ENCODE measurements at regions not wholly inside any gene's neighbourhood (a gene's known extent, or its start where the extent isn't known, plus 50 kb on each side); places are given as distances from the start of the nearest gene placed in this dataset.
"Not testable (repeated sequence)": the region's sequence is repeated elsewhere in the genome, so short reads cannot be mapped to it uniquely, and the experiment has no call there.

DNA sequence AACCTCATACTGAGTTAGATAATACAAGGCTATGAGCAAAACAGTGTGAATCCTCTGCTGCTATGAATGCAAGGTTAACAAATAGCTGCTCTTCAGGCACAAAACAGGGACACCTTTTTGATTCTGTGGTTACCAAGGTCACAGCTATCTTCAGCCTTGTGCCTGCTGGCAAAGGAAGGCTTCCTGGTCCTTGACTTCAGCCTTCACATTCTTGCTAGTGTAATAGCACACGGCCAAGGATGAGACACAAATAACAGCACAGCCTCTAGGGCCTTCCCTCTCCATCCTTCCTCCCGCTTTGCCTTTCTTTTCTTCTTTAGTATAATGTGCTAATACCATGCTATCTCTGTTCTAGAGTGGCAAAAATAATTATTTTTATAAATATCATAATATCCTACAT is 130.6 kb upstream of the CAV2 start:
- H3K4me3 ChIP-seq (ENCODE audit: low read depth, low read length): no peak overlapping the region
- H3K4me1 ChIP-seq (ENCODE audit: control insufficient read depth, insufficient read depth, low read length): no peaks in the 10 kb centered on the region
- POLR2A ChIA-PET: no interaction called here
- CTCF ChIA-PET: no interaction called here
- no peaks in the 10 kb centered on the region for H3K36me3 ChIP-seq (ENCODE audit: control insufficient read depth in 2 of 2, insufficient read depth in 1 of 2, low read length in 2 of 2)
- no peak overlapping the region for H3K27ac ChIP-seq (ENCODE audit: extremely low read depth, low read depth, low read length)
- TF ChIP-seq ZNF600 (tag by site-specific recombination; IDR thresholded peaks at IDR 0.05) (no peak), ZNF664 (tag by site-specific recombination; IDR thresholded peaks at IDR 0.05) (no peak), ZIC2 (tag by site-specific recombination; IDR thresholded peaks at IDR 0.05) (no peak), ZNF138 (tag by site-specific recombination; IDR thresholded peaks at IDR 0.05; ENCODE audit: borderline replicate concordance) (no peak), ZNF639 (tag by site-specific recombination; IDR thresholded peaks at IDR 0.05) (no peak), ZNF585B (tag by site-specific recombination; IDR thresholded peaks at IDR 0.05) (no peak), KLF1 (tag by site-specific recombination; IDR thresholded peaks at IDR 0.05) (no peak), KLF7 (tag by site-specific recombination; IDR thresholded peaks at IDR 0.05; ENCODE audit: borderline replicate concordance) (no peak), ZNF416 (tag by site-specific recombination; IDR thresholded peaks at IDR 0.05) (no peak), ZNF16 (tag by site-specific recombination; IDR thresholded peaks at IDR 0.05; ENCODE audit: low read depth) (no peak), SCRT2 (tag by site-specific recombination; IDR thresholded peaks at IDR 0.05) (no peak)
- TF ChIP-seq, protein P1, sequence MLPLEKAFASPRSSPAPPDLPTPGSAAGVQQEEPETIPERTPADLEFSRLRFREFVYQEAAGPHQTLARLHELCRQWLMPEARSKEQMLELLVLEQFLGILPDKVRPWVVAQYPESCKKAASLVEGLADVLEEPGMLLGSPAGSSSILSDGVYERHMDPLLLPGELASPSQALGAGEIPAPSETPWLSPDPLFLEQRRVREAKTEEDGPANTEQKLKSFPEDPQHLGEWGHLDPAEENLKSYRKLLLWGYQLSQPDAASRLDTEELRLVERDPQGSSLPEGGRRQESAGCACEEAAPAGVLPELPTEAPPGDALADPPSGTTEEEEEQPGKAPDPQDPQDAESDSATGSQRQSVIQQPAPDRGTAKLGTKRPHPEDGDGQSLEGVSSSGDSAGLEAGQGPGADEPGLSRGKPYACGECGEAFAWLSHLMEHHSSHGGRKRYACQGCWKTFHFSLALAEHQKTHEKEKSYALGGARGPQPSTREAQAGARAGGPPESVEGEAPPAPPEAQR (tag by site-specific recombination; IDR thresholded peaks at IDR 0.05): no peak
- H3K9me3 ChIP-seq (ENCODE audit: control insufficient read depth, insufficient read depth, low read depth, low read length): no peaks in the 10 kb centered on the region

DNA sequence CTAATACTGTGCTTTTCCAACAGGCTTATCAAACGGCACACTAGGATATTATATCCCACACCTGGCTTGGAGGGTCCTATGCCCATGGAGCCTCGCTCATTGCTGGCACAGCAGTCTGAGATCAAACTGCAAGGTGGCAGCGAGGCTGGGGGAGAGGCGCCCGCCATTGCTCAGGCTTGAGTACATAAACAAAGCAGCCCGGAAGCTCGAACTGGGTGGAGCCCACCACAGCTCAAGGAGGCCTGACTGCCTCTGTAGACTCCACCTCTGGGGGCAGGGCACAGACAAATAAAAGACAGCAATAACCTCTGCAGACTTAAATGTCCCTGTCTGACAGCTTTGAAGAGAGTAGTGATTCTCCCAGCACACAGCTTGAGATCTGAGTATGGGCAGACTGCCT is 128.0 kb upstream of the CAV2 start:
- POLR2A ChIA-PET; H3K4me3 ChIP-seq (ENCODE audit: low read depth, low read length); H3K27ac ChIP-seq (ENCODE audit: extremely low read depth, low read depth, low read length); H3K36me3 ChIP-seq (ENCODE audit: control insufficient read depth in 2 of 2, insufficient read depth in 1 of 2, low read length in 2 of 2); H3K4me1 ChIP-seq (ENCODE audit: control insufficient read depth, insufficient read depth, low read length); H3K9me3 ChIP-seq (ENCODE audit: control insufficient read depth, insufficient read depth, low read depth, low read length): not testable (repeated sequence)
- CTCF ChIA-PET: interaction anchor here (0.7 kb wide), 1 partner anchor 9 kb away, joined by 3 read pairs; no protein-coding TSS in a partner anchor

- H3K9me3 ChIP-seq (ENCODE audit: control insufficient read depth, insufficient read depth, low read depth, low read length); CTCF ChIA-PET; H3K36me3 ChIP-seq (ENCODE audit: control insufficient read depth in 2 of 2, insufficient read depth in 1 of 2, low read length in 2 of 2); H3K4me1 ChIP-seq (ENCODE audit: control insufficient read depth, insufficient read depth, low read length); H3K27ac ChIP-seq (ENCODE audit: extremely low read depth, low read depth, low read length); H3K4me3 ChIP-seq (ENCODE audit: low read depth, low read length); POLR2A ChIA-PET: not testable (repeated sequence)
Measured at GRCh38 chr7:116373229-116373628, 126.3 kb upstream of the CAV2 start.

DNA sequence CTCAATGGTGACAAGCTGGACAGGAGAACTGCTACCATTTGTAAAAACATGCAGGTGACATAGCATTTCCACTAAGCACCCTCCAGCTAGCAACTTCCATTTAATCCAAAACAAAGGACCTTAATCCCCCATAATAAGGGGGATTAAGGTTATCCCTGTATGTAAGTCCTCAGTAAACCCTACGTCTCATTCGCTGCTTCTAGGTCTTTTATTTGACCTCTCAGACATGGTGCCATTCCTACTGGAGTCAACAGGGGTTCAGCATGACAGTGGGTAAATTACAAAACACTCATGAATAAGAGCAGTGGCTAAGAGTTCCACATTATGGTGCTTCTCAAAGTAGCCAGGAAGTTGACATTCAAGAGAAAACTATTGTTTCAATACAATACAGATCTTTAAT is 121.8 kb upstream of the CAV2 start:
- Histone ChIP-seq H3K36me3 (ENCODE audit: control insufficient read depth in 2 of 2, insufficient read depth in 1 of 2, low read length in 2 of 2) (no peaks in the 10 kb centered on the region), H3K9me3 (ENCODE audit: control insufficient read depth, insufficient read depth, low read depth, low read length) (no peaks in the 10 kb centered on the region), H3K27ac (ENCODE audit: extremely low read depth, low read depth, low read length) (no peak overlapping the region), H3K4me3 (ENCODE audit: low read depth, low read length) (no peak overlapping the region), H3K4me1 (ENCODE audit: control insufficient read depth, insufficient read depth, low read length) (no peaks in the 10 kb centered on the region)
- TF ChIP-seq ZNF610 (tag by site-specific recombination; IDR thresholded peaks at IDR 0.05; ENCODE audit: borderline replicate concordance) (no peak), ZSCAN5A (tag by site-specific recombination; IDR thresholded peaks at IDR 0.05) (no peak), ZEB2 (tag by site-specific recombination; IDR thresholded peaks at IDR 0.05) (no peak), ZNF654 (tag by site-specific recombination; IDR thresholded peaks at IDR 0.05; ENCODE audit: low read depth) (no peak), ZNF19 (tag by site-specific recombination; IDR thresholded peaks at IDR 0.05; ENCODE audit: low read depth) (no peak), ZNF239 (tag by site-specific recombination; IDR thresholded peaks at IDR 0.05) (no peak)
- POLR2A ChIA-PET: no interaction called here
- CTCF ChIA-PET: no interaction called here
